GM13977 (cell line): ENCODE measurements at regions not wholly inside any gene's neighbourhood (a gene's known extent, or its start where the extent isn't known, plus 50 kb on each side); places are given as distances from the start of the nearest gene placed in this dataset.
"Not testable (repeated sequence)": the region's sequence is repeated elsewhere in the genome, so short reads cannot be mapped to it uniquely, and the experiment has no call there.

Source experiments
- DNase-seq: peaks from one replicate; pipeline ENCODE4 v3.0.0; 2012; ENCODE audit warnings: low spot score
- CTCF ChIP-seq: IDR thresholded peaks from 2 replicates; pipeline ENCODE4 v1.5.1; 2012; ENCODE audit warnings: mild to moderate bottlenecking, control low read depth; ENCODE audit not compliant: insufficient read depth; ENCODE audit errors: extremely low read depth, missing control alignments
- in situ Hi-C: fragments of 300-500 bp; cut with MboI; formaldehyde crosslinking; loops from one replicate; pipeline ENCODE4 v1.12.0; 2022; ENCODE audit warnings: low sequenced_read_pairs, low pct_unique_long_range_greater_than_20kb, mixed read lengths, inconsistent platforms; ENCODE audit not compliant: unreplicated experiment

DNA sequence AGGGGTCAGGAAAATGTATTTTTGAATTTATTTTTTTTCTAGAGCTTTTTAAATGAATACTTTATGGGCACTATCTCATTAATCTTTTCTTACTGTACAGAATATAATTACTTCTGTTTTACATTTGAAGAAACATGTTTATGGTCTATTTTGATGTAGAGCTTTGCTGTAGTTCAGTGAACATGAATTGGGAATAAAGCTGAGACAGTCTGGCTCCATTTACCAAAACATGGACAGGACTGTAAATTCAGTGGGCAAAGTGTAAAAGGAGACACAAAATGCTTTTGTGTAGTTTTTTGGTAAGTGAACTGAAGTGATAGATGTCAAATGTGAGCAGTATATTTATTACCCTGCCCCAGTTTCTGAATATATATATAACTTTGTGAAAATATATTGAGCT lies 1298.8 kb upstream of the NXPH2 start:
- no peak for TF ChIP-seq CTCF
- DNase-seq, result no peak
- in situ Hi-C loops, result no loop called here

DNA sequence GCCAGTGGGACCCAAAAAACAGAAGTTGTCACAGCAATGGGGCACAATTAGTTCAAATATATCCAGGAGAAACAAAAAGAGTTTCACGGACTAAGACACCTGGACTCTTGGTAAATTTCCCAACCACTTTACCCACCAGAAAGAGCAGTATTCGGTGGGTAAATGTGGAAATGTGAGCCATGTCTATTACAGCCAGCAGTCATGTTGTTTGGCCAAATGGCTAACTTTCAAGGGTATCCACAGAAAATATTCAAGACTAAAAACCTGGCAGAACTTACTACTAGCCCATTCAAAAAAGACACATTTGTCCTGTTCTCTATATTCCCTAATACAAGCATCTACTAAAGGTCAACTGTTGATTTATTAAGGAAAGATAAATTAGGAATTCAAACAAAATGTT lies 1296.0 kb upstream of the NXPH2 start:
- no peak for TF ChIP-seq CTCF
- in situ Hi-C loops, result no loop called here
- DNase-seq, result no peak

- in situ Hi-C loops, DNase-seq: not testable (repeated sequence)
Observed at GRCh38 chr2:140073763-140074162, 1293.6 kb upstream of the NXPH2 start.

DNA sequence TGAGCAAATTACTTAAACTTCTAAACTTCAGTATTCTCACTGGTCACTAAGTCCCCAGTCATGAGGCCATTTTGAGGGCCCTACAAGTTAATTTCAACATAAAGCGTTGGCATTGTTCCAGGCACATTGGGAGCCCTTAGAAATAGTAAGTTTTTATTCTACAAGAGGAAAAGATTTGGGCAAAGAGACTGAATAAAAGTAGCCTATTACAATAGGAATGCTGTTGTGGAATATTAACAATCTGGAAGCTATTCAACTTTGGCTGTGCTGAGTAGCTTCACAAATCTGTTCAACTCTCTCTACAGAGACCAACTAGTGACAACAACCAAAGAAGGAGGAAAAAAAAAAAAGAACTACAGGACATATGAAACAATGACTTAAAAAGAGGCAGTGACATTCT lies 1287.5 kb upstream of the NXPH2 start:
- in situ Hi-C loops, result no loop called here
- no peak for TF ChIP-seq CTCF

DNA sequence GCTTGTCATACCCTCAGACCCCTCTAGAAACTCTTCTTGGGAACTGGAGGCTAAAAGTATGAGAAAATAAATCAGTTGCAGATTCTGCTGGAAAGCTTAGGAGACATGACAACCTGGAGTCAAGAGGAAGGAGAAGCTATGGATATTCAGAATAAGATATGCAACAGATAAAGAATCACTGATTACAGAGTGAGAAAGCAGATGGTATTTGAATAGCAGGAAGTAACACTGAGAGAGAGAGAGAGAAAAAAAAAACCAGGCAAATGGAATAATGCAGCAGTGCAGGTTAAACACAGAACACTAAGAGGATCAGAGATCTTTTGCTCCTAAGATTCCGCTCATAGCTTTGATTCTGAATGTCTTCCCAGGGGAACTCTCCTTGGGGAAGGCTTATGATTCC lies 1284.1 kb upstream of the NXPH2 start:
- no peak for TF ChIP-seq CTCF
- no peak for DNase-seq
- in situ Hi-C loops, result no loop called here

More for the DNA sequence above, 1287.5 kb upstream of the NXPH2 start:
- no peak for DNase-seq

- DNase-seq, result no peak
- in situ Hi-C loops, result no loop called here
- no peak for TF ChIP-seq CTCF
Observed at GRCh38 chr2:140063356-140063755, 1283.2 kb upstream of the NXPH2 start.

- no peak for TF ChIP-seq CTCF
- in situ Hi-C loops, result no loop called here
- no peak for DNase-seq
Observed at GRCh38 chr2:140061240-140061639, 1281.0 kb upstream of the NXPH2 start.
